HepG2 (cell line): ENCODE measurements at regions not wholly inside any gene's neighbourhood (a gene's known extent, or its start where the extent isn't known, plus 50 kb on each side); places are given as distances from the start of the nearest gene placed in this dataset.
A peak's percentile ranks its signal among the peaks of the same experiment; 100 is the strongest.

Experiments used
- CCDC6 ChIP-seq: sonication (generic); formaldehyde crosslinking; IDR thresholded peaks from 2 replicates; pipeline ENCODE4 v1.8.1; 2022; ENCODE audit warnings: mild to moderate bottlenecking, missing genetic modification reagents, moderate library complexity
- FOXC1 ChIP-seq: sonication (generic); formaldehyde crosslinking; IDR thresholded peaks from 2 replicates; pipeline ENCODE4 v1.8.0; 2022; ENCODE audit warnings: mild to moderate bottlenecking, missing genetic modification reagents, borderline replicate concordance
- HDAC2 ChIP-seq: sonication (generic); formaldehyde crosslinking; IDR thresholded peaks from 2 replicates; pipeline ENCODE4 v1.4.0; 2020; ENCODE audit warnings: missing genetic modification reagents
- KDM6A ChIP-seq: IDR thresholded peaks from 2 replicates; pipeline ENCODE4 v1.6.1; 2016; ENCODE audit warnings: low read depth
- KLF16 ChIP-seq, 2 experiments: sonication (generic) in 1 of 2; formaldehyde crosslinking in 1 of 2; IDR thresholded peaks; 2 replicates each; pipeline versions ENCODE4 v1.6.1 to v1.8.0; 2016 to 2023; ENCODE audit warnings: missing genetic modification reagents in 2 of 2, missing compliant biosample characterization in 1 of 2
- ZNF550 ChIP-seq: sonication (generic); formaldehyde crosslinking; IDR thresholded peaks from 2 replicates; pipeline ENCODE4 v1.4.0; 2020; ENCODE audit warnings: mild to moderate bottlenecking, missing genetic modification reagents, borderline replicate concordance
- TF ChIP-seq, protein P1 (sequence below): sonication (generic); formaldehyde crosslinking; IDR thresholded peaks from 2 replicates; pipeline ENCODE4 v1.5.0; 2020; ENCODE audit warnings: mild to moderate bottlenecking, missing genetic modification reagents, borderline replicate concordance
- TF ChIP-seq, protein P2 (sequence below): sonication (generic); formaldehyde crosslinking; IDR thresholded peaks from 2 replicates; pipeline ENCODE4 v1.4.0; 2020; ENCODE audit warnings: missing genetic modification reagents, borderline replicate concordance
- TF ChIP-seq, protein P3 (sequence below): sonication (generic); formaldehyde crosslinking; IDR thresholded peaks from 2 replicates; pipeline ENCODE4 v1.4.0; 2020; ENCODE audit warnings: mild to moderate bottlenecking, low read depth, missing genetic modification reagents
- TF ChIP-seq, protein P4 (sequence below): sonication (generic); formaldehyde crosslinking; IDR thresholded peaks from 2 replicates; pipeline ENCODE4 v1.4.0; 2020; ENCODE audit warnings: missing genetic modification reagents
- TF ChIP-seq, protein P5 (sequence below): sonication (generic); formaldehyde crosslinking; IDR thresholded peaks from 2 replicates; pipeline ENCODE4 v1.5.1; 2020; ENCODE audit warnings: mild to moderate bottlenecking, missing genetic modification reagents, moderate library complexity
- TF ChIP-seq, protein P6 (sequence below): sonication (generic); formaldehyde crosslinking; IDR thresholded peaks from 2 replicates; pipeline ENCODE4 v1.5.0; 2020; ENCODE audit warnings: mild to moderate bottlenecking, missing genetic modification reagents

DNA sequence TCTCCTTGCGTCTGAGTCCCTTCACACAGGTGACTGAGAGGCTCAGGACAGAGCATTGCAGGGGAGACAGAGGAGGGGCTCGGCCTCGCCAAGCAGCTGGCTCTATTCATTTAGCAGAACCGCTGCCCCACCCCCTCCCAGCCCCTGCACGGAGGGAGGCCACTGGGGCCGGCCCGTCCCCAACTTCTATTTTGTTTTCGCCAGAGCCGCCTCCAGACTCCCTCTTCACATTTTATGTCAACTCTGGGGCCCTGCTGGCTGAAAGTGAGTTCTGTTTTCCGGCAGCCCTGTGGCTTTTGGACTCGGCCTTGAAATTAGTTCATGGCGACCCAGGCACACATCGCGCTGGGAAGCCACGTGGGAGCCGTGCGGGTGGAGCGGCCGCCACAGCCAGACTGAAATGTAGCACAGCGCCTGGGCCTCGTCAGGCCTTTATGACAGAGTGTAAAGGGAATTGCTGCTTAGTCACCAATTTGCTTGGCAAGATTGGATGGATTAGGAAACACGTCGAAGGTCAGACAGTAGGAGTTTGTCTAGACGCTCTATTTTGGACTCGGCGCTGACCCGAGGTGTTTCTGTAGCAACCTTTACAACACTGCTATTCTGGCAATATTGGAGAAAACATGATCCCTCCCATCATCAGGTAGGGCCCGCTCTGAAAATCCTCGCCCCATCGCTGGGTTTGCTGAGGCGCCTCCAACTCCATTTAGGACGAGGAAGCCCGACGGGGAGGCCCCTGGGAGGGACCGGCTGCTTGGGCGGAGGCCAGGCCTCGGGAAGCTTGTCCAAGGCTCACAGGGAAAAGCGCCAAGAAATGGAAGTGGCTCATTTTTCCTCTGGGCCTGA lies 90.7 kb upstream of the CTDP1 start (continued):
- TF ChIP-seq, protein P1, sequence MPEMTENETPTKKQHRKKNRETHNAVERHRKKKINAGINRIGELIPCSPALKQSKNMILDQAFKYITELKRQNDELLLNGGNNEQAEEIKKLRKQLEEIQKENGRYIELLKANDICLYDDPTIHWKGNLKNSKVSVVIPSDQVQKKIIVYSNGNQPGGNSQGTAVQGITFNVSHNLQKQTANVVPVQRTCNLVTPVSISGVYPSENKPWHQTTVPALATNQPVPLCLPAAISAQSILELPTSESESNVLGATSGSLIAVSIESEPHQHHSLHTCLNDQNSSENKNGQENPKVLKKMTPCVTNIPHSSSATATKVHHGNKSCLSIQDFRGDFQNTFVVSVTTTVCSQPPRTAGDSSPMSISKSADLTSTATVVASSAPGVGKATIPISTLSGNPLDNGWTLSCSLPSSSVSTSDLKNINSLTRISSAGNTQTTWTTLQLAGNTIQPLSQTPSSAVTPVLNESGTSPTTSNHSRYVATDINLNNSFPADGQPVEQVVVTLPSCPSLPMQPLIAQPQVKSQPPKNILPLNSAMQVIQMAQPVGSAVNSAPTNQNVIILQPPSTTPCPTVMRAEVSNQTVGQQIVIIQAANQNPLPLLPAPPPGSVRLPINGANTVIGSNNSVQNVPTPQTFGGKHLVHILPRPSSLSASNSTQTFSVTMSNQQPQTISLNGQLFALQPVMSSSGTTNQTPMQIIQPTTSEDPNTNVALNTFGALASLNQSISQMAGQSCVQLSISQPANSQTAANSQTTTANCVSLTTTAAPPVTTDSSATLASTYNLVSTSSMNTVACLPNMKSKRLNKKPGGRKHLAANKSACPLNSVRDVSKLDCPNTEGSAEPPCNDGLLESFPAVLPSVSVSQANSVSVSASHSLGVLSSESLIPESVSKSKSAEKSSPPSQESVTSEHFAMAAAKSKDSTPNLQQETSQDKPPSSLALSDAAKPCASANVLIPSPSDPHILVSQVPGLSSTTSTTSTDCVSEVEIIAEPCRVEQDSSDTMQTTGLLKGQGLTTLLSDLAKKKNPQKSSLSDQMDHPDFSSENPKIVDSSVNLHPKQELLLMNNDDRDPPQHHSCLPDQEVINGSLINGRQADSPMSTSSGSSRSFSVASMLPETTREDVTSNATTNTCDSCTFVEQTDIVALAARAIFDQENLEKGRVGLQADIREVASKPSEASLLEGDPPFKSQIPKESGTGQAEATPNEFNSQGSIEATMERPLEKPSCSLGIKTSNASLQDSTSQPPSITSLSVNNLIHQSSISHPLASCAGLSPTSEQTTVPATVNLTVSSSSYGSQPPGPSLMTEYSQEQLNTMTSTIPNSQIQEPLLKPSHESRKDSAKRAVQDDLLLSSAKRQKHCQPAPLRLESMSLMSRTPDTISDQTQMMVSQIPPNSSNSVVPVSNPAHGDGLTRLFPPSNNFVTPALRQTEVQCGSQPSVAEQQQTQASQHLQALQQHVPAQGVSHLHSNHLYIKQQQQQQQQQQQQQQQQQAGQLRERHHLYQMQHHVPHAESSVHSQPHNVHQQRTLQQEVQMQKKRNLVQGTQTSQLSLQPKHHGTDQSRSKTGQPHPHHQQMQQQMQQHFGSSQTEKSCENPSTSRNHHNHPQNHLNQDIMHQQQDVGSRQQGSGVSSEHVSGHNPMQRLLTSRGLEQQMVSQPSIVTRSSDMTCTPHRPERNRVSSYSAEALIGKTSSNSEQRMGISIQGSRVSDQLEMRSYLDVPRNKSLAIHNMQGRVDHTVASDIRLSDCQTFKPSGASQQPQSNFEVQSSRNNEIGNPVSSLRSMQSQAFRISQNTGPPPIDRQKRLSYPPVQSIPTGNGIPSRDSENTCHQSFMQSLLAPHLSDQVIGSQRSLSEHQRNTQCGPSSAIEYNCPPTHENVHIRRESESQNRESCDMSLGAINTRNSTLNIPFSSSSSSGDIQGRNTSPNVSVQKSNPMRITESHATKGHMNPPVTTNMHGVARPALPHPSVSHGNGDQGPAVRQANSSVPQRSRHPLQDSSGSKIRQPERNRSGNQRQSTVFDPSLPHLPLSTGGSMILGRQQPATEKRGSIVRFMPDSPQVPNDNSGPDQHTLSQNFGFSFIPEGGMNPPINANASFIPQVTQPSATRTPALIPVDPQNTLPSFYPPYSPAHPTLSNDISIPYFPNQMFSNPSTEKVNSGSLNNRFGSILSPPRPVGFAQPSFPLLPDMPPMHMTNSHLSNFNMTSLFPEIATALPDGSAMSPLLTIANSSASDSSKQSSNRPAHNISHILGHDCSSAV, result no peak
- TF ChIP-seq KDM6A (CRISPR knock-in tag) (0 out of 2 replicates have a peak, but pooled peaks have one; percentile 25), CCDC6 (CRISPR knock-in tag) (no peak), FOXC1 (CRISPR knock-in tag) (peak; percentile 88; the same call in 1 of the 2 replicates), HDAC2 (CRISPR knock-in tag) (peak; percentile 40; the same call in 1 of the 2 replicates), KLF16 (CRISPR knock-in tag; IDR thresholded peaks at IDR 0.05) (peak in 1 of 2 experiments; percentile 87; a peak in 2 of 4 replicates), ZNF550 (CRISPR knock-in tag) (no peak)
- TF ChIP-seq, protein P2, sequence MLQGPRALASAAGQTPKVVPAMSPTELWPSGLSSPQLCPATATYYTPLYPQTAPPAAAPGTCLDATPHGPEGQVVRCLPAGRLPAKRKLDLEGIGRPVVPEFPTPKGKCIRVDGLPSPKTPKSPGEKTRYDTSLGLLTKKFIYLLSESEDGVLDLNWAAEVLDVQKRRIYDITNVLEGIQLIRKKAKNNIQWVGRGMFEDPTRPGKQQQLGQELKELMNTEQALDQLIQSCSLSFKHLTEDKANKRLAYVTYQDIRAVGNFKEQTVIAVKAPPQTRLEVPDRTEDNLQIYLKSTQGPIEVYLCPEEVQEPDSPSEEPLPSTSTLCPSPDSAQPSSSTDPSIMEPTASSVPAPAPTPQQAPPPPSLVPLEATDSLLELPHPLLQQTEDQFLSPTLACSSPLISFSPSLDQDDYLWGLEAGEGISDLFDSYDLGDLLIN (CRISPR knock-in tag), result peak; percentile 37; the same call in 1 of the 2 replicates
- TF ChIP-seq, protein P3, sequence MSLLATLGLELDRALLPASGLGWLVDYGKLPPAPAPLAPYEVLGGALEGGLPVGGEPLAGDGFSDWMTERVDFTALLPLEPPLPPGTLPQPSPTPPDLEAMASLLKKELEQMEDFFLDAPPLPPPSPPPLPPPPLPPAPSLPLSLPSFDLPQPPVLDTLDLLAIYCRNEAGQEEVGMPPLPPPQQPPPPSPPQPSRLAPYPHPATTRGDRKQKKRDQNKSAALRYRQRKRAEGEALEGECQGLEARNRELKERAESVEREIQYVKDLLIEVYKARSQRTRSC, result peak; percentile 87; the same call in 1 of the 2 replicates
- TF ChIP-seq, protein P4, sequence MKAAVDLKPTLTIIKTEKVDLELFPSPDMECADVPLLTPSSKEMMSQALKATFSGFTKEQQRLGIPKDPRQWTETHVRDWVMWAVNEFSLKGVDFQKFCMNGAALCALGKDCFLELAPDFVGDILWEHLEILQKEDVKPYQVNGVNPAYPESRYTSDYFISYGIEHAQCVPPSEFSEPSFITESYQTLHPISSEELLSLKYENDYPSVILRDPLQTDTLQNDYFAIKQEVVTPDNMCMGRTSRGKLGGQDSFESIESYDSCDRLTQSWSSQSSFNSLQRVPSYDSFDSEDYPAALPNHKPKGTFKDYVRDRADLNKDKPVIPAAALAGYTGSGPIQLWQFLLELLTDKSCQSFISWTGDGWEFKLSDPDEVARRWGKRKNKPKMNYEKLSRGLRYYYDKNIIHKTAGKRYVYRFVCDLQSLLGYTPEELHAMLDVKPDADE (CRISPR knock-in tag), result 0 out of 2 replicates have a peak, but pooled peaks have one; percentile 71
- TF ChIP-seq, protein P5, sequence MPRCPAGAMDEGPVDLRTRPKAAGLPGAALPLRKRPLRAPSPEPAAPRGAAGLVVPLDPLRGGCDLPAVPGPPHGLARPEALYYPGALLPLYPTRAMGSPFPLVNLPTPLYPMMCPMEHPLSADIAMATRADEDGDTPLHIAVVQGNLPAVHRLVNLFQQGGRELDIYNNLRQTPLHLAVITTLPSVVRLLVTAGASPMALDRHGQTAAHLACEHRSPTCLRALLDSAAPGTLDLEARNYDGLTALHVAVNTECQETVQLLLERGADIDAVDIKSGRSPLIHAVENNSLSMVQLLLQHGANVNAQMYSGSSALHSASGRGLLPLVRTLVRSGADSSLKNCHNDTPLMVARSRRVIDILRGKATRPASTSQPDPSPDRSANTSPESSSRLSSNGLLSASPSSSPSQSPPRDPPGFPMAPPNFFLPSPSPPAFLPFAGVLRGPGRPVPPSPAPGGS (CRISPR knock-in tag), result peak; percentile 41; the same call in 1 of the 2 replicates
- TF ChIP-seq, protein P6, sequence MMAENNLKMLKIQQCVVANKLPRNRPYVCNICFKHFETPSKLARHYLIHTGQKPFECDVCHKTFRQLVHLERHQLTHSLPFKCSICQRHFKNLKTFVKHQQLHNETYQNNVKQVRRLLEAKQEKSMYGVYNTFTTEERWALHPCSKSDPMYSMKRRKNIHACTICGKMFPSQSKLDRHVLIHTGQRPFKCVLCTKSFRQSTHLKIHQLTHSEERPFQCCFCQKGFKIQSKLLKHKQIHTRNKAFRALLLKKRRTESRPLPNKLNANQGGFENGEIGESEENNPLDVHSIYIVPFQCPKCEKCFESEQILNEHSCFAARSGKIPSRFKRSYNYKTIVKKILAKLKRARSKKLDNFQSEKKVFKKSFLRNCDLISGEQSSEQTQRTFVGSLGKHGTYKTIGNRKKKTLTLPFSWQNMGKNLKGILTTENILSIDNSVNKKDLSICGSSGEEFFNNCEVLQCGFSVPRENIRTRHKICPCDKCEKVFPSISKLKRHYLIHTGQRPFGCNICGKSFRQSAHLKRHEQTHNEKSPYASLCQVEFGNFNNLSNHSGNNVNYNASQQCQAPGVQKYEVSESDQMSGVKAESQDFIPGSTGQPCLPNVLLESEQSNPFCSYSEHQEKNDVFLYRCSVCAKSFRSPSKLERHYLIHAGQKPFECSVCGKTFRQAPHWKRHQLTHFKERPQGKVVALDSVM (CRISPR knock-in tag), result no peak
